ENCODE measurements at regions not wholly inside any gene's neighbourhood (a gene's known extent, or its start where the extent isn't known, plus 50 kb on each side); places are given as distances from the start of the nearest gene placed in this dataset.

DNA sequence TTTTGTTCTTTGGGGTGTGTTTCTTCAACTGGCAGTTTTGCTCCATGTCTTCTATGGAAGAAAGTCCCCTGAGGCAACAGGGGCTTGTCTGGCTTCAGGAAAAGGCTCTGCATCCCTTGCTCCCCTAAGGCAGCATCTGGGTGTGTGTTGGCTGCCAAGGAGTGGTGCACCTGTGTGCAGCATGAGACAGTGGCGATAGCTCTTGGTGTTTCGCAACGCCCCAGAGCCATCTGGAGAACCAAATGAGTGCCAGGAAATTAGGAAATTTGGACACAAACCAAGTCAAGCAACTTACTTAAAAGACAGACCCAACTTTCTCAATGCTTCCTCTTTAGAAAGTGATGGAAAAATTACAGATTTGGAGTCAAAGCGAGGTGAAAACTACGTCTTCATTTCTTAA lies 1044.4 kb upstream of the CNTNAP5 start:
- TF ChIP-seq CTCF (IDR thresholded peaks at IDR 0.05; ENCODE audit: low read depth, low read length) (no peak), EZH2phosphoT487 (IDR thresholded peaks at IDR 0.05; ENCODE audit: low read depth) (no peak)

Measured in OCI-LY3 (cell line).